ENCODE measurements at regions not wholly inside any gene's neighbourhood (a gene's known extent, or its start where the extent isn't known, plus 50 kb on each side); places are given as distances from the start of the nearest gene placed in this dataset.

- Histone ChIP-seq H4K91ac (ENCODE audit: insufficient read depth, low read depth, low read length) (no peak overlapping the region), H2BK120ac (ENCODE audit: low read depth, low read length) (no peak overlapping the region), H3K27ac (ENCODE audit: insufficient read depth, low read length) (no peak overlapping the region), H3K4ac (ENCODE audit: low read depth, low read length) (no peak overlapping the region), H2AFZ (replicated peaks; ENCODE audit: low read length, poor library complexity) (no peak overlapping the region), H3K9me3 (ENCODE audit: control insufficient read depth, insufficient read depth, low read length) (no peaks in the 10 kb centered on the region), H3K4me3 (ENCODE audit: insufficient read depth, low read depth, low read length) (no peak overlapping the region), H3K4me2 (ENCODE audit: low read depth, low read length) (no peak overlapping the region), H3K79me1 (ENCODE audit: low read depth in 1 of 2, low read length in 2 of 2) (no peaks in the 10 kb centered on the region; a peak in 1 of 4 replicates), H3K36me3 (ENCODE audit: control insufficient read depth, insufficient read depth, low read length) (no peaks in the 10 kb centered on the region), H2BK20ac (ENCODE audit: low read depth, low read length) (no peak overlapping the region), H2AK9ac (replicated peaks; ENCODE audit: low read depth, low read length, poor library complexity) (no peak overlapping the region), H3K27me3 (ENCODE audit: control insufficient read depth, insufficient read depth, low read length) (no peaks in the 10 kb centered on the region), H3K4me1 (ENCODE audit: control insufficient read depth, insufficient read depth, low read length) (peaks cover 5% of the 10 kb centered on the region; the same call in 1 of the 2 replicates), H3K9ac (ENCODE audit: low read depth, low read length) (no peak overlapping the region), H2BK5ac (ENCODE audit: low read depth, low read length, poor library complexity, severe bottlenecking) (no peak overlapping the region), H3K14ac (replicated peaks; ENCODE audit: low read depth, low read length) (no peak overlapping the region), H2AK5ac (ENCODE audit: low read depth, low read length) (no peak overlapping the region), H3K9me1 (ENCODE audit: insufficient read depth, low read length) (no peaks in the 10 kb centered on the region), H4K20me1 (ENCODE audit: insufficient read depth, low read length) (no peaks in the 10 kb centered on the region), H3K23ac (ENCODE audit: low read depth, low read length) (no peak overlapping the region), H4K5ac (ENCODE audit: low read depth, low read length) (no peak overlapping the region), H2BK15ac (ENCODE audit: low read depth, low read length) (no peak overlapping the region), H3K18ac (ENCODE audit: low read depth, low read length) (no peak overlapping the region), H3K56ac (ENCODE audit: extremely low read depth, insufficient read depth, low read length) (no peak overlapping the region), H4K8ac (ENCODE audit: low read depth in 2 of 2, low read length in 2 of 2) (no peak overlapping the region)
- dilution Hi-C loops (cut with HindIII; ENCODE audit: low sequenced_read_pairs, unreplicated experiment) (no loop called here), intact Hi-C loops (cut with micrococcal nuclease) (no loop called here), in situ Hi-C loops (cut with MboI; ENCODE audit: low sequenced_read_pairs) (no loop called here)
- 86 to 100% methylated on average over 1 of the region's 6 CpGs for WGBS, 2 experiments (ENCODE audit: extremely low coverage in 2 of 2, insufficient read length in 1 of 2)
- no peak for ATAC-seq (ENCODE audit: low read depth)
- peak; percentile 28 for DNase-seq
- ChIA-PET POLR2A (ENCODE audit: unreplicated experiment) (no interaction called here), CTCF (interaction anchor here (1.0 kb wide), 1 partner anchor 14 kb away, joined by 4 read pairs; no protein-coding TSS in a partner anchor)
- no TSS peak for BruUV-seq (replicated peaks)
- TF ChIP-seq NFE2L2 (IDR thresholded peaks at IDR 0.05; ENCODE audit: low read depth, low read length) (no peak), POLR2A (IDR thresholded peaks at IDR 0.05; ENCODE audit: low read depth, low read length) (no peak), MAFK (IDR thresholded peaks at IDR 0.05; ENCODE audit: low read depth, low read length) (no peak), USF2 (IDR thresholded peaks at IDR 0.05; ENCODE audit: low read depth, low read length) (no peak), RFX5 (IDR thresholded peaks at IDR 0.05; ENCODE audit: low read depth, low read length) (no peak), RAD21 (IDR thresholded peaks at IDR 0.05; ENCODE audit: low read length) (no peak), RCOR1 (IDR thresholded peaks at IDR 0.05; ENCODE audit: insufficient replicate concordance, low read length) (no peak), CHD1 (IDR thresholded peaks at IDR 0.05; ENCODE audit: low read depth, low read length) (no peak), MXI1 (IDR thresholded peaks at IDR 0.05; ENCODE audit: borderline replicate concordance, low read depth, low read length) (no peak), MAZ (IDR thresholded peaks at IDR 0.05; ENCODE audit: borderline replicate concordance, low read depth, low read length) (no peak), CEBPB (IDR thresholded peaks at IDR 0.05; ENCODE audit: low read depth, low read length) (no peak), SMC3 (IDR thresholded peaks at IDR 0.05; ENCODE audit: low read depth, low read length) (no peak), CTCF (conservative IDR thresholded peaks at IDR 0.05; ENCODE audit: low read depth, low read length) (no peak), FOS (IDR thresholded peaks at IDR 0.05; ENCODE audit: low read depth, low read length) (no peak)
Measured at GRCh38 chr1:222975472-222976122, 160.8 kb downstream of the DISP1 start.
